ENCODE measurements at regions not wholly inside any gene's neighbourhood (a gene's known extent, or its start where the extent isn't known, plus 50 kb on each side); places are given as distances from the start of the nearest gene placed in this dataset.

GRCh38 chr21:21624674-21625073 lies 626.5 kb downstream of the NCAM2 start:
- TF ChIP-seq POLR2AphosphoS5 (IDR thresholded peaks at IDR 0.05) (no peak), CTCF (IDR thresholded peaks at IDR 0.05) (no peak)

All from upper lobe of left lung (tissue), 4 donors.